ENCODE measurements at regions not wholly inside any gene's neighbourhood (a gene's known extent, or its start where the extent isn't known, plus 50 kb on each side); places are given as distances from the start of the nearest gene placed in this dataset.

DNA sequence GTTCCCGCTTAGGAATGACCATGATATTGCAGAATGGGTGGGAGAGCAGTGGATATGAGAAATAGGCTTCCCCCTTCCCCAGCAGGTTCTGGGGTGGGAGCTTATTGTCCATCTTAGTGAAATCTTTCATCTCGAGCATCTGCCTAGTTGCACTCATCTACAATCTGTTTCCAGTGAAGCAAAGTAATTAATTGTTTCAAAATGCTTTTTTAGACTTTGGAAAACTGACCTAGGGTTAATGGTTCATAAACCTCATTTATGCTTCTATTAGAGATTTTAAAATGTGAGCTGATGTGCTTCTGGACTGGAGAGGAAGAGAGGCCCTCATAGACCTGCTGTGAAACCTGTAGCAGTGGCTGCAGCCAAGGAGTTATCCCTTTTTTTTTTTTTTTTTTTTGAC lies 247.7 kb upstream of the XYLT1 start:
- DNase-seq (ENCODE audit: low read depth, low spot score), result no peak
- in situ Hi-C loops (cut with HindIII; ENCODE audit: low pct_unique_long_range_greater_than_20kb, low sequenced_read_pairs), result no loop called here

DNA sequence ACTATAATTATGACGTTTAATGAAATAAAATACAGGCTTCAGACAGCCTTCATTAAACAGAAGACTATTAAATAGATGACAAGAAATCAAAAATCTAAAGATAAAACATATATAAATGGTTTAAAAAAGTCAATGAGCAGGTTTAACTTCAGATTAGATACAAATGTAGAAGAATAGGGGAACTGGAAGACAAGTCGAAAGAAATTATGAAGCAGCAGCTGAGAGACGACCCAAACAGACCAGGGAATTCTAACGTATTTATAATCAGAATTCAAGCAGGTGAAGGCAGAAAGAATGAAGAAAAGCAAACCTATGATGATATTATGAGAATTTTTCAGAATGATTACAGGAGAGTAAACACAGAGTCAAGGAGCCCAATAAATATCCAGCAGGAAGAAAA lies 235.1 kb upstream of the XYLT1 start:
- DNase-seq (ENCODE audit: low read depth, low spot score), result no peak
- in situ Hi-C loops (cut with HindIII; ENCODE audit: low pct_unique_long_range_greater_than_20kb, low sequenced_read_pairs), result no loop called here

DNA sequence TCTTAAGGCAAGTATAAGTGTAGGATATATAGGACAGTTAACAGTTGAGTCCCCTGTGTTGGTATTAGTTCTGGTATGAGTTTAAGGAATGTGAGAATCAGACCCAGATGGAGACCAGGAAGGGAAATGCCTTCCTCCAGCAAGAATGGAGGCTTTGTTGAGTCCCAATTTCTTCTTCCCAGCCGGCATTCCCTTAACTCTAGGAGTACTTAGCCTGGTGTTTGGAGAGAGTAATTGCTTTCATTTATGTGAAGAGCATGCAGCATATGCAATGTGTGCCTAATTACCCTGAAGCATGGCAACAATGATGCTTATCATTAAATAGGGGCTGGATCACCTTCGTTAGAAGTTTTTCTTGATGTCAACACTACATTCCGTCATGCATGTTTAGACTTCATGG lies 225.9 kb upstream of the XYLT1 start:
- no peak for DNase-seq (ENCODE audit: low read depth, low spot score)
- in situ Hi-C loops (cut with HindIII; ENCODE audit: low pct_unique_long_range_greater_than_20kb, low sequenced_read_pairs), result no loop called here

DNA sequence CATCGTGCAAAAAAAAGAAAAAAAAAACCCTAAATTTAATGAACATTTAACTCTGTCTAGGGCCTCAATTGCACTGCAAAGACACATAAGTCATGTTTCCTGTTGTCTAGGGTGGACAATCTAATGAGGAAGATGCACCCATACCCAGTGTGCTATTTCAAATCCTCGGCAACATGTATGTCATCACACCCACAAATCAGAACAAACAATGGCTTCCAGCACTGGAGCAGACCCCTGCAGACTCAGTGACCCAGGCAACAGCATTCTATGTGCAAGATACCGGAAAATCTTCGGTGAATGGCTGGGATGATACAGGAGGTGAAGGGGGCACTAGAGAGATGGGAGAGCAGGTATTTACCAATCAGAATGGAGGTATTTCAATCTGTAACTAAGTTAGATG lies 221.7 kb upstream of the XYLT1 start:
- DNase-seq (ENCODE audit: low read depth, low spot score), result no peak
- in situ Hi-C loops (cut with HindIII; ENCODE audit: low pct_unique_long_range_greater_than_20kb, low sequenced_read_pairs), result no loop called here

DNA sequence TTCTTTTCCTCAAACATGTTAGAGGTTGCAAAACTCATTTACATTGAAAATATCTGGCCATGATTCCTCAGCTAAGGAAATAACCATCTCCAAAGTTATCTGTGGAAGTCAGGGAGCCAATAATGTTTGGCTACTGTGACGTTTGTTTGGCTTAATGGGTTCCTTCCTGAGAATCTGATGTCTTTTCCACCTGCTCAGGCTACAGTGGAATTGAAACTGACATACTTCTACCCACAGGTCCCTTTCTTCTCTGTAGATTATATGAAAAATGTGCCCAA lies 221.1 kb upstream of the XYLT1 start:
- DNase-seq (ENCODE audit: low read depth, low spot score), result no peak
- in situ Hi-C loops (cut with HindIII; ENCODE audit: low pct_unique_long_range_greater_than_20kb, low sequenced_read_pairs), result no loop called here

DNA sequence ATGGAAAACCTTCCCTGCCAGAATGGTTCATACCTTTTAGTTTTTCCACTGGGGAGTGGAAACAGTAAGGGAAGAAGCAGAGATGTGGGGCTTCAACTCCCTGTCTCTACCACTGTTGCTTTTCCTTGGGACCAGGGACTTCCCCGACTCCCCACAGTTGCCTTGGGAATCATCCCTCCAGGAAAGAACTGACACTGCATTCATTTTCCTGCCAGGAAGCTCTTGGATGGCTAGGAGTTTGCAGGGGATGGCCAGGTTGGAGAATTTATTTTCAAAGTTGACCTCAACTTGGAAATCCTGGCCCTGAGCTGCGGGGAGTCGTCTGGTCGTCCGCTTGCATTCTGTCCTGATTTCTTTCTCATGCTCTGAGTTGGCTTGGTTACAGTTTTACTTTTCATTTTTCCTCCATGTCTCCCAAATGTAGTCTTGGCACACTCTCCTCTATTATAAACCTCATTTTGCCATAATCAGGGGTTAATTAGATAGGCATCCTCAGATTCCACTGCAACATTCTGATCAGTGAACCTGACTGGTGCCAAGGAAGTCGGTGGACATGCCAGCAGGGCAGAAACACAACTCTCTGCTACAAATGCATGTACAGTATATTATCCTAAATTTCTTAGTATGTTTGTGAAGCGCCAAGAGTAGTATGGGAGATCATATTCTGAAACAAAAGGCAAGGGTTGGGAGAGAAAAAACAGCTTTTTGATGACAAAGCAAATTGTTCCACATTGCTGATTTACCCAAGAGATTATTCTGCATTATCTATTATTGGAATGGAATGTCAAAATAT lies 220.5 kb upstream of the XYLT1 start:
- in situ Hi-C loops (cut with HindIII; ENCODE audit: low pct_unique_long_range_greater_than_20kb, low sequenced_read_pairs), result no loop called here
- no peak for DNase-seq (ENCODE audit: low read depth, low spot score)

DNA sequence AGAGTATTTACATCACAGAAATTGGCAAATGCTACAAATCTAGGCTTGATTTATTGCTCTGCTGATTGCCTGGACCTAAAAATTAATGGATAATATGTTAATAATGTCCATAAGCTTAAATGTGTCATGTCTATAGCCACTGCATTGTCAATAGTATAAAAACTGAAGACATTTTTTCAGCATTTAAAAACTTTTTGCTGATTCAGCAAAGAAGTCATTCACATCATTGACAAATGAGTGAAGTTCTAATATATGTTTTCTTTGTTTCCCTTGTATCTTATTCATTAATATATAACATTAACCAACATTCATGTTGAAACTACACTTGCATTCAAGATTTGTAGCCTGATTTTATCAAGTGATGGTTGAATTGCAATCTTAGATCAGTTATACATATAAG lies 214.7 kb upstream of the XYLT1 start:
- no peak for DNase-seq (ENCODE audit: low read depth, low spot score)
- in situ Hi-C loops (cut with HindIII; ENCODE audit: low pct_unique_long_range_greater_than_20kb, low sequenced_read_pairs), result no loop called here

DNA sequence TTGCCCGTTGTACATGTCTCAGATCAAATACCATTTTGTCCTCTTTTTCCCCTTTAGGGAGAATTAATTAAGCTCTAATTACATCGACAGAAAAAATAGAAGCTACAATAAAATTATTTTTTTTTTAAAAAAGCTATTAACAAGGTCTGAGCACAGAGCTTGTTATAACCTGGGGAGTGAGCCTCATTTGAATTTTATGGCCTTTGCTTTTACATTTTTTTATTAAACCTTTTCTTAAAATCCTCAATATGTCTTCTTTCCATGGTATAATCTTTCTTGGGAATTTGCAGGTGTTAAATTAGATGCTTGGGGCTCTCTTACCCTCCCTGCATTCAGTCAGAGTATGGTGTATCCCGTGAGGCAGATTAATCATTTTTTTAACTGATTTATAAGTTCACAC lies 212.5 kb upstream of the XYLT1 start:
- in situ Hi-C loops (cut with HindIII; ENCODE audit: low pct_unique_long_range_greater_than_20kb, low sequenced_read_pairs), result no loop called here
- DNase-seq (ENCODE audit: low read depth, low spot score), result no peak

DNA sequence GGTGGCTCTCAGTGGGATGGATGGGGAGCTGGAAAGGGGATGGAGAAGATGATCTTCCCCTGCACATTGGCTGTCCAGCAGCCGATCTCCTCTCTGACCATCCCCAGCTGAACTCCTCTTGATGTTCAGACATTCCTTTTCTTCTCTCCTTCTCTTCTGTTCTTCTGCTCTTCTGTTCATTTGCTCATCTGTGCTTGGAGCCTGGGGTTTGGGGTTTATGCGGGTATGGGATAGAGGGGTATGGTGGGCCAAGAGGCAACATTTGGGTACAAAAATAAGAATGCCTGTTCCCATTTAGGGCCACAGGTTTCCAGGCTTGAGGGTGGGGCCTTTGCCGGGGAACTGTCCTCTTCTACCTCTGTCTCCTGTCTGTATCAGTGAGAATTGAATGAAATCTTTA lies 205.4 kb upstream of the XYLT1 start:
- in situ Hi-C loops (cut with HindIII; ENCODE audit: low pct_unique_long_range_greater_than_20kb, low sequenced_read_pairs), result no loop called here
- DNase-seq (ENCODE audit: low read depth, low spot score), result no peak

DNA sequence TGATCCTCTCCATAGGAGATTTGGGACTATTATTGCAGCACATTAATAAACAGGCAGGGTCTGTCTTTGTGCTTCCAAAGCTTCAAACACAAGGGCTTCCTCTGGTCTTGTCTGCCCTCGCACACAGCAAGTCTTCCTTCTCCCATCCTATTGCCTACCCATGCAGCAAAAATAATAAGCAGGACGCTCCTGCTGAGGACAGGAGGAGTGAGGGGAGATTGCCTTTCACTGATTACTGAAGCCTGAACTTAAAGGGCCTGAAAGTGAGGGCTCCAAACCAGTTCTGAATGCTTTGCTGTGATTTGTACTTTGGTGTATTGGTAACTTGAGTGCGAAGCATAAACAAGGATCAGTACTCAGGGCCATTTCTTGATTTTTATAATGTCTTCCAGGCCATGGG lies 197.6 kb upstream of the XYLT1 start:
- in situ Hi-C loops (cut with HindIII; ENCODE audit: low pct_unique_long_range_greater_than_20kb, low sequenced_read_pairs), result no loop called here

DNA sequence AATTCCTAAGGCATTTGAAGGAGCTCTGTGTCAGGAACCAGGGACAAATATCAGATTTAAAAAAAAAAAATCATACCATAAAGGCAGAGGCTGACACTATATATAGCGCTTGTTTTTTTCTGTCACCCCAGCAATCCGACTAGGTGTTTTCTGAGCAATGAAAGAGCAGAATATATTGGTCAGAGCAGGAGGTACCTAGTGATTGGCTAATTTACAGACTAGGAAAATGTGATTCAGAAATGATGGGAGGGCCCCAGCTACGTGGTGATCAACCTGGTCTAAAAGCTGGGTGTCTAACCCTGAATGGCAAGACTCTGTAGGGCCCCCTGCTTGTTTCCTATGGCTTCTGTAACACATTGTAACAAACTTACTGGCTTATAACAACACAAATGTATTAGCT lies 195.5 kb upstream of the XYLT1 start:
- in situ Hi-C loops (cut with HindIII; ENCODE audit: low pct_unique_long_range_greater_than_20kb, low sequenced_read_pairs), result no loop called here

More for the DNA sequence above, 197.6 kb upstream of the XYLT1 start:
- no peak for DNase-seq (ENCODE audit: low read depth, low spot score)

DNA sequence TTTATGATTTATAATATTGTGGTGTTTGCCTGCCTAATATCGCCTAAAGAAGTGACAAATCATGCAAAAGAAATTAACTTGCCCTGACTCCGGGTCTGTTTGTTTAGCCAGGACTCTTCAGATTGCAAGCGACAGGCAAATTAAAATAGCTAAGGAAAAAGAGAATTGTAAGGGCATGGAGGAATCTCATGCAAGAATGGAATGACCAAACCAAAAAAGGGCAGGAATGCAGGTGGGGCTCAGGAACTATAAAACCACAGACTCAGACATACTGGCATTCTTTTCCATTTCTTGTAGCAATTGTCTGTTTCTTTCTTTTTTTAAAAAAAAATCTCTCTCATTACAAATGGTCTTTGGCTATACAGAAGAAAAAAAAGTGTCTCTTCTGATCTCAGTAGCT lies 188.1 kb upstream of the XYLT1 start:
- in situ Hi-C loops (cut with HindIII; ENCODE audit: low pct_unique_long_range_greater_than_20kb, low sequenced_read_pairs), result no loop called here
- DNase-seq (ENCODE audit: low read depth, low spot score), result no peak

More for the DNA sequence above, 195.5 kb upstream of the XYLT1 start:
- no peak for DNase-seq (ENCODE audit: low read depth, low spot score)

DNA sequence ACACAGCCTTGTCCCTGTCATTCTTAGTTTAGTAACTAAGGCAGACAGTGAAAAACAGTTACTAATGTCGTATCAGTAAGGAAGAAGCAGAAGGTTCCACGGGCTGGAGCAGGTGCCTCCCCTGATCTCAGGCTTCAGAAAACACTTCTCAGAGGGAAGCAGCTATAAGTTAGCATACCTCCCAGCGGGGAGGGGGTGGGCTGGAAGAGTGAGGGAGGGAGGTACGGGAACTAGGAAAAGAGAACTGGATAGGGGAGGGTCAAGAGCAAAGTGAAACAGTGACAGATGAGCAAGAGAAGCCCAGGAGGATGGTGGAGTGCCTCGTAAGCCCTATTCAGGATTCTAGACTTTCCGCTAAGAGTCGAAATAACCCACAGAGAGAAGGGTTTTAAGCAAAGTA lies 186.3 kb upstream of the XYLT1 start:
- in situ Hi-C loops (cut with HindIII; ENCODE audit: low pct_unique_long_range_greater_than_20kb, low sequenced_read_pairs), result no loop called here
- no peak for DNase-seq (ENCODE audit: low read depth, low spot score)

DNA sequence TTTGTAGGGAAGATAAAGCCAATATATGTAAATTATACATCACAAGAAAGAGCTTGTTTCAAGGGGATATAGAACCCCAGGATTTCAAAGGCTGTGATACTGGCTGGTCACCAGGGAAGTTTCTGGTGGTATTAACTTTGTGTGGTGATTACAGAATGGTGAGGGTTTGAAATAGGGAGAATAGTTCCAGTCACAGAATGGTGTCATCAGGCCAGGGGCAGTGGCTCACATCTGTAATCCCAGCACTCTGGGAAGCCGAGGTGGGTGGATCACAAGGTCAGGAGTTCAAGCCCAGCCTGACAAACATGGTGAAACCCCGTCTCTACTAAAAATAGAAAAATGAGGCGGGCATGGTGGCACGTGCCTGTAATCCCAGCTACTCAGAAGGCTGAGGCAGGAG lies 183.8 kb upstream of the XYLT1 start:
- in situ Hi-C loops (cut with HindIII; ENCODE audit: low pct_unique_long_range_greater_than_20kb, low sequenced_read_pairs), result no loop called here

DNA sequence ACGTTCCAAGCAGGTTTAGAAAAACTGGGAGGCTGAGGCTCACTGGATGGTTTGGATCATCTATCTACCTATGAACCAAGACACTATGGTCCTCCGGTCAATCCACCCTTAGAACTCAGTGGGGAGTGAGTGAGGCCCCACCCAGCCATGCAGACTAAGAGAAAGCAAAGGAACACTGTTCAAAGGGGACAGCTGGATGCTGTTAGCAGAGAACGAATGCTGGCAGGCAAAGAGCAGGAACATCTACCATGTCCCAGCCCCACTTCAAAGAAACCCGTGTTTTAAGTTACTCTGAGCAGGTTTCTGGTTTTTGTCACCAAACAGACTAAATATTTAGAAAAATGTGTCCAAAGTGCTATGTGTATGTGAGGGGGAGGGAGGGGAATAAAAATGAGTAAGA lies 183.4 kb upstream of the XYLT1 start:
- in situ Hi-C loops (cut with HindIII; ENCODE audit: low pct_unique_long_range_greater_than_20kb, low sequenced_read_pairs), result no loop called here
- no peak for DNase-seq (ENCODE audit: low read depth, low spot score)

More for the DNA sequence above, 183.8 kb upstream of the XYLT1 start:
- no peak for DNase-seq (ENCODE audit: low read depth, low spot score)

DNA sequence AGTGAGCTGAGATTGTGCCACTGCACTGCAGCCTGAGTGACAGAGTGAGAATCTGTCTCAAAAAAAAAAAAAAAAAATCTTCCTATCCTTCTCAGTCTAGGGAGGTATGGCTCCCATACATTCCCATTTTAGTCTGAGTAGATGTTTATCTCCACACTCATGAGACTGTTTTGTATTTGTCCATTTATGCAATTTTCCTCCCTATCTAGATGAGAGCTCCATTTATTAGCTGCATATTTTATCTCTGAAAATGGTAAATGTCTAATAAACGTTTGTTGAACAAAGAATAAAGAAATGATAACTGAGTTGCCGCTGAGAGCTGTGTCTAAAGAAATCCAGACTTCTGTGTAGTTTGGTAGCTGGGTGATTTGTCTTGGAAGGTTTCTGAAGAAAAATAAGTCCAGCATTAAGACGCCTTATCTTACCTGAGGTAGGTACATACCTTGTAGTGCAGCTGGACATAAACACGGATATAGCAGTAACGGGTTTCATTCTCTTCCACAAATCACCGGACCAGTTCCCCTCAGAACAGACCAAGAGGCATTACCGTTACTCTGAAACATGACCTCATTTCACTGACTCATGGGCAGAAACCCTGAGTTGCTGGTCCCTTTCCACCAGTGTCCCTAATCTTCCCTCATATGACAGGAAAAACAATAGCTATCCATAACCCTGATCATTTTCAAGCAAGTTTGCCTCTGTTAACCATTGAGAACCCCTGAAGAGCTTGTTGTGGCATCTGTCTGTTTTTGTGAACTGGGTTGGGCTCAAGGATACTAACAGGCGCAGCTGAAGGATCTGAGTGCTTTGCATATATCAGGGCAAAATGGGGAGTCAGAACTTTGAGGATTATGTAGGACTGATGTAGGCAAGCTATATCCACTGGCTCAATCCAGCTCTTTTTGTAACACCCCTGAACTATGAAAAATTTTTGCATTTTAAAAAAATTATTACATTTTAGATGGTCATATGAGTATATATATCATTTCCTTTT lies 177.4 kb upstream of the XYLT1 start:
- in situ Hi-C loops (cut with HindIII; ENCODE audit: low pct_unique_long_range_greater_than_20kb, low sequenced_read_pairs), result no loop called here
- no peak for DNase-seq (ENCODE audit: low read depth, low spot score)

DNA sequence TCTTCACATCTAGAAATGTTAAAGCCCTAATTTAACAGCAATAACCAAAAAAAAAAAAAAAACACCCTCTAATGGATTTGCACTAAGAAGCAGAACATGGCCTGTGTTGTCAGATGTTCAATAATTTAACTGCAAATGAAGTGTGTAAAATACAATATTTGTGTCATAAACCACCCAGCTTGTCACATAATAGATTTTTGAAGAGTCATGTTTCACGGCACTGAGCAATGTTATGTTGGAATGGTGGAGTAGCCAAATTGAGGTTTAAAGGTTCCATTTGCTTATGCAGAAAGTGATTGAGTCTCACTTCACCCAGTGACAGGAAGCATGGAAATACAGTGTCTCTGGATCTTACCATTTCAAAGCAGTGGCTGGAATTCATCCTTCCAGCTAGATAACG lies 173.2 kb upstream of the XYLT1 start:
- no peak for DNase-seq (ENCODE audit: low read depth, low spot score)
- in situ Hi-C loops (cut with HindIII; ENCODE audit: low pct_unique_long_range_greater_than_20kb, low sequenced_read_pairs), result no loop called here

DNA sequence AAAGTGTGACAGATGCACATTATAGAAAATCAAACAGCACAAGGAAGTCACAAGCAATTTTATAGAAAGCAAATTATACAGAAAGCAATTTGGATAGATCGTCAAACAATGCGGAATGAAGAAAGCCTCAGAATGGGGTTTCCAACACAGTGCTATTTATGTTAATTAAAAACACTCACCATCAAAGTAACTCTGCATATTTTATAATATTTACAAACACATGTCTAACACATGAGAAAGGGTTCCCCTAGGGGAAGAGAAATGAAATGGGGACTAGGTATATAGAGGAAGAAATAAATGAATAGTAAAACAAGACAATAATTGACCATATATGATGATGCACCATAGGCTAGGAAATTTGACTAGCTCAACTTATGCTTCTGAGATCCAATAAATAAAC lies 171.2 kb upstream of the XYLT1 start:
- in situ Hi-C loops (cut with HindIII; ENCODE audit: low pct_unique_long_range_greater_than_20kb, low sequenced_read_pairs), result no loop called here
- DNase-seq (ENCODE audit: low read depth, low spot score), result no peak

DNA sequence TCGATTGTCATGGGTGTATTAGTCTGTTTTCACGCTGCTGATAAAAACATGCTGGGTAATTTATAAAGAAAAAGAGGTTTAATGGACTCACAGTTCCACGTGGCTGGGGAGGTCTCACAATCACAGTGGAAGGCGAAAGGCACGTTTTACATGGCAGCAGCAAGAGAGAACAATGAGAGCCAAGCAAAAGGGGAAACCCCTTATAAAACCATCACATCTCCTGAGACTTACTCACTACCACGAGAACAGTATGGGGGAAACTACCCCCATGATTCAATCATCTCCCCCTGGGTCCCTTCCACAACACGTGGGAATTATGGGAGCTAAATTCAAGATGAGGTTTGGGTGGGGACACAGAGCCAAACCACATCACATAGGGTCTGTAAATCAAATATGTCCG lies 167.4 kb upstream of the XYLT1 start:
- in situ Hi-C loops (cut with HindIII; ENCODE audit: low pct_unique_long_range_greater_than_20kb, low sequenced_read_pairs), result no loop called here
- DNase-seq (ENCODE audit: low read depth, low spot score), result no peak
